ENCODE measurements at regions not wholly inside any gene's neighbourhood (a gene's known extent, or its start where the extent isn't known, plus 50 kb on each side); places are given as distances from the start of the nearest gene placed in this dataset.

DNA sequence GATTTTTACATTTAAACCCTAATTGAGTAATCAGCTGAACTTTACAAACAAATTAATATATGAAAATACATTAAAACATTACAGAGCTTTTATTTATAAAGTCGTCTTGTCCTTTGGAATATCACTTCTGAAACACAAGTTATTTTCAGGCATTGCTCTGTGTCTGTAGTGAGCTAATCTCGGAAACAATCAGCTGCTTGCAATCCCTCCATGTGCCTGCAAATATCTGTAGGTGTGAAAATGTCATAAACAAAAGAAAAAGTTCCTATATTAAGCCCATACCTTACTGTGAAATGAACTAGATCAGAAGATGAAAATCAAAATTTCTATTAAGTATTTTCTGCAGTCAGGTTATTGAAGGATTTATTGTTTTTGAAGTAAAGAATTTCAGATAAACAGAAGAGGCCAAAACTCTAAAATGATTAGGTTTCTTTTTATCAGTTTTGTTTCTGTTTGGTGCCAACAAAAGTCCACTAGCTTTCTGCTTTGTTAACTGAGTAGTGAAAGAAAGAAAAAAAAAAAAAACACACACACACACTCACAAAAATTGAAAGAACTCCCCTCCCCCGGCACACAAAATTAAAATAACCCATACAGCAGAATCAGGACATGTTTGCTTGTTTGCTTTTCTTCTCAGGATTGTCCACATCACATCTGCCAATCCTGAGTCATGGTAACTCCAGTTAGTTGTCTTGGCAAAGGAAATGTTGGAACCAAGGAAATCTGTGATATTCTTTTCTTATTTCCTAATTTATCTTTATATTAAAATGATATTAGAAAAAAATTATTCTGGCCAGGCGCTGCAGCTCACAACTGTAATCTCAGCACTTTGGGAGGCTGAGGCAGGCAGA lies 627.0 kb upstream of the SLC39A10 start:
- WGBS, 5 donors: 67 to 82% (median 79%) methylated on average over 4 of the region's 4 CpGs
- Histone ChIP-seq H3K27me3 (replicated peaks in 1 of 7) (peaks cover 0 to 4% (median 0%) of the 10 kb centered on the region in 7 donors), H3K9me3 (no peaks in the 10 kb centered on the region), H3K36me3 (no peaks in the 10 kb centered on the region), H3K27ac (no peak overlapping the region), H3K4me1 (no peaks in the 10 kb centered on the region), H3K4me3 (no peak overlapping the region)
- TF ChIP-seq POLR2A (IDR thresholded peaks at IDR 0.05) (no peak), POLR2AphosphoS5 (IDR thresholded peaks at IDR 0.05) (no peak)
- TF ChIP-seq, protein P1, sequence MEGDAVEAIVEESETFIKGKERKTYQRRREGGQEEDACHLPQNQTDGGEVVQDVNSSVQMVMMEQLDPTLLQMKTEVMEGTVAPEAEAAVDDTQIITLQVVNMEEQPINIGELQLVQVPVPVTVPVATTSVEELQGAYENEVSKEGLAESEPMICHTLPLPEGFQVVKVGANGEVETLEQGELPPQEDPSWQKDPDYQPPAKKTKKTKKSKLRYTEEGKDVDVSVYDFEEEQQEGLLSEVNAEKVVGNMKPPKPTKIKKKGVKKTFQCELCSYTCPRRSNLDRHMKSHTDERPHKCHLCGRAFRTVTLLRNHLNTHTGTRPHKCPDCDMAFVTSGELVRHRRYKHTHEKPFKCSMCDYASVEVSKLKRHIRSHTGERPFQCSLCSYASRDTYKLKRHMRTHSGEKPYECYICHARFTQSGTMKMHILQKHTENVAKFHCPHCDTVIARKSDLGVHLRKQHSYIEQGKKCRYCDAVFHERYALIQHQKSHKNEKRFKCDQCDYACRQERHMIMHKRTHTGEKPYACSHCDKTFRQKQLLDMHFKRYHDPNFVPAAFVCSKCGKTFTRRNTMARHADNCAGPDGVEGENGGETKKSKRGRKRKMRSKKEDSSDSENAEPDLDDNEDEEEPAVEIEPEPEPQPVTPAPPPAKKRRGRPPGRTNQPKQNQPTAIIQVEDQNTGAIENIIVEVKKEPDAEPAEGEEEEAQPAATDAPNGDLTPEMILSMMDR (IDR thresholded peaks at IDR 0.05 in 8 of 11, conservative IDR thresholded peaks at IDR 0.05 in 3 of 11): no peak
- DNase-seq: no peak
- intact Hi-C loops (cut with DNase I; ENCODE audit: low total_unique reads): no loop called here

DNA sequence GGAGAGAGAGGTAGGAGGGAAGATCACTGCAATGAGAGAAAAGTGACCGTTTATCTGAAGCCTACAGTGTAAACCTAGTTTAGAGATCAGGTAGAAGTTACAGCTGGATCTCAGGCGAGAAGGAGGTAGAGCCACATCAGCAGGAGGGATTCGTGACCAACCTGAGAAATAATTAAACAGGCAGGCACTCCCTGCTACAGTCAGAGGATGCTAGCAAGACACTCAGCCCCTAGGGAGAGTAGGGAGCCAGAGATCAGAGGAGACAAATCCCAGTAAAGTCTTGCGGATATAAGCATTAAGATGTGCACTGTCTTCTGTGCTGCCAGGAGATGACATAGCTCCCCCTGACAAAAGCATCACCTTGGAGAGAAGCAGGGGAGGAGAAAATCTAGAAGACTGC lies 629.1 kb upstream of the SLC39A10 start:
- Histone ChIP-seq H3K9me3 (no peaks in the 10 kb centered on the region), H3K27ac (no peak overlapping the region), H3K27me3 (replicated peaks in 1 of 7) (peaks cover 0 to 4% (median 0%) of the 10 kb centered on the region in 7 donors), H3K36me3 (no peaks in the 10 kb centered on the region), H3K4me3 (no peak overlapping the region), H3K4me1 (no peaks in the 10 kb centered on the region)
- WGBS, 5 donors: 64 to 85% (median 72%) methylated on average over 4 of the region's 4 CpGs
- intact Hi-C loops (cut with DNase I; ENCODE audit: low total_unique reads): no loop called here
- no peak for DNase-seq
- TF ChIP-seq, protein P1 (IDR thresholded peaks at IDR 0.05 in 8 of 11, conservative IDR thresholded peaks at IDR 0.05 in 3 of 11): no peak
- TF ChIP-seq POLR2AphosphoS5 (IDR thresholded peaks at IDR 0.05): no peak
- TF ChIP-seq POLR2A (IDR thresholded peaks at IDR 0.05): no peak

DNA sequence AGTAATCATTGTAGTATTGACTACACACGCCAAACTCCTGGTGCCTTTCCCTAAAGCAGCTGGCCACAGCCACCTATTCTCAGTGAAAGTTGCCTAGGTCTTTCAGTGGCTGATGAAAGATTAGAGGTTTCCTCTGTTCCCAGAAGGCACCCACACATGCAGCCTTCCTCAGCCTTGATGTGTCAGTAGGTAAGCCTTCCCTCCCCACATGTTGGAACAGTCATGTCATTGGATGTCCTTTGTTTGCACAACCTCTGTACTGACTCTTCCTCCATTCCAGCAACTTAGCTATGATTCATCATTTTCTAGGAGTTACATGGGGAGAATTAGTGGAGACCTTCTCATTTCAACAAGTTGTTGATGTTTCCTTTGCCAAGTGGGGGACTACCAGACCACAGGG lies 630.8 kb upstream of the SLC39A10 start:
- Histone ChIP-seq H3K27me3 (replicated peaks in 1 of 7) (peaks cover 0 to 4% (median 0%) of the 10 kb centered on the region in 7 donors), H3K9me3 (no peaks in the 10 kb centered on the region), H3K27ac (no peak overlapping the region), H3K36me3 (no peaks in the 10 kb centered on the region), H3K4me1 (no peaks in the 10 kb centered on the region), H3K4me3 (no peak overlapping the region)
- no peak for DNase-seq
- intact Hi-C loops (cut with DNase I; ENCODE audit: low total_unique reads): no loop called here
- 87 to 100% (median 91%) methylated on average over 1 of the region's 1 CpG for WGBS, 5 donors
- no peak for TF ChIP-seq POLR2AphosphoS5 (IDR thresholded peaks at IDR 0.05)
- TF ChIP-seq, protein P1 (IDR thresholded peaks at IDR 0.05 in 8 of 11, conservative IDR thresholded peaks at IDR 0.05 in 3 of 11): no peak
- TF ChIP-seq POLR2A (IDR thresholded peaks at IDR 0.05): no peak

GRCh38 chr2:195022508-195022830 lies 634.6 kb upstream of the SLC39A10 start:
- Histone ChIP-seq H3K4me3 (no peak overlapping the region), H3K27ac (no peak overlapping the region), H3K4me1 (no peaks in the 10 kb centered on the region), H3K36me3 (no peaks in the 10 kb centered on the region), H3K9me3 (no peaks in the 10 kb centered on the region), H3K27me3 (replicated peaks in 1 of 7) (peaks cover 0 to 4% (median 0%) of the 10 kb centered on the region in 7 donors)
- TF ChIP-seq POLR2AphosphoS5 (IDR thresholded peaks at IDR 0.05): no peak
- TF ChIP-seq POLR2A (IDR thresholded peaks at IDR 0.05): no peak
- TF ChIP-seq, protein P1 (IDR thresholded peaks at IDR 0.05 in 8 of 11, conservative IDR thresholded peaks at IDR 0.05 in 3 of 11): no peak
- no peak for DNase-seq
- intact Hi-C loops (cut with DNase I; ENCODE audit: low total_unique reads): no loop called here
- WGBS, 5 donors: 71 to 85% (median 82%) methylated on average over 4 of the region's 4 CpGs

Measured in spleen (tissue), 11 donors.